ENCODE measurements at regions not wholly inside any gene's neighbourhood (a gene's known extent, or its start where the extent isn't known, plus 50 kb on each side); places are given as distances from the start of the nearest gene placed in this dataset.

DNA sequence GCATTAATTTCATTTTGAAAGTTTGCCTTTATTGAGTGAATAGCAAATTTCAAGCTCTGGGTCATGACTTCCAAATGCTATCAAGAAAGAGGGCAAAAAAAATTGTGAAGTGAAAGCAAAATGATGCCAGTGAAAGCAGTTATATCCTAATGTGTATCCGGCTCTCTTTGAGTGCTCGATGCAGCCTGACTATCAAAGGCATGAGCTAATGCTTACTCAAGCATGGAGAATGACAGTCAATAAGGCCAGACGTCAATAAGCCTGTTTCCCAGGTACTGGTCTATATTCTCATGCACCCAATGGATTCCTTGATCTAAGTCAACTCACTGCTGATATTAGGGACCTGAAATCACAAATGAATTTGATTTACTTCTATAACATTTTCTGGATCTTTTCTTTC is 435.5 kb downstream of the CAAP1 start:
- no peaks in the 10 kb centered on the region for H3K36me3 ChIP-seq (ENCODE audit: insufficient read depth)
- H3K9ac ChIP-seq, result no peak overlapping the region
- no peaks in the 10 kb centered on the region for H3K79me2 ChIP-seq (ENCODE audit: insufficient read depth, low read depth)
- no peaks in the 10 kb centered on the region for H3K4me1 ChIP-seq (ENCODE audit: low read depth, poor library complexity, severe bottlenecking)
- H2AFZ ChIP-seq (ENCODE audit: low read depth), result no peak overlapping the region
- TF ChIP-seq, protein P1, sequence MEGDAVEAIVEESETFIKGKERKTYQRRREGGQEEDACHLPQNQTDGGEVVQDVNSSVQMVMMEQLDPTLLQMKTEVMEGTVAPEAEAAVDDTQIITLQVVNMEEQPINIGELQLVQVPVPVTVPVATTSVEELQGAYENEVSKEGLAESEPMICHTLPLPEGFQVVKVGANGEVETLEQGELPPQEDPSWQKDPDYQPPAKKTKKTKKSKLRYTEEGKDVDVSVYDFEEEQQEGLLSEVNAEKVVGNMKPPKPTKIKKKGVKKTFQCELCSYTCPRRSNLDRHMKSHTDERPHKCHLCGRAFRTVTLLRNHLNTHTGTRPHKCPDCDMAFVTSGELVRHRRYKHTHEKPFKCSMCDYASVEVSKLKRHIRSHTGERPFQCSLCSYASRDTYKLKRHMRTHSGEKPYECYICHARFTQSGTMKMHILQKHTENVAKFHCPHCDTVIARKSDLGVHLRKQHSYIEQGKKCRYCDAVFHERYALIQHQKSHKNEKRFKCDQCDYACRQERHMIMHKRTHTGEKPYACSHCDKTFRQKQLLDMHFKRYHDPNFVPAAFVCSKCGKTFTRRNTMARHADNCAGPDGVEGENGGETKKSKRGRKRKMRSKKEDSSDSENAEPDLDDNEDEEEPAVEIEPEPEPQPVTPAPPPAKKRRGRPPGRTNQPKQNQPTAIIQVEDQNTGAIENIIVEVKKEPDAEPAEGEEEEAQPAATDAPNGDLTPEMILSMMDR (conservative IDR thresholded peaks at IDR 0.05; ENCODE audit: low read depth, low read length), result no peak
- H4K20me1 ChIP-seq (ENCODE audit: insufficient read depth), result no peaks in the 10 kb centered on the region
- H3K4me2 ChIP-seq, result no peak overlapping the region
- no peaks in the 10 kb centered on the region for H3K27me3 ChIP-seq (ENCODE audit: insufficient read depth, low read depth)
- no peak overlapping the region for H3K4me3 ChIP-seq (IDR thresholded peaks at IDR 0.05; ENCODE audit: insufficient read depth, low read depth, low read length)
- no peak overlapping the region for H3K27ac ChIP-seq

DNA sequence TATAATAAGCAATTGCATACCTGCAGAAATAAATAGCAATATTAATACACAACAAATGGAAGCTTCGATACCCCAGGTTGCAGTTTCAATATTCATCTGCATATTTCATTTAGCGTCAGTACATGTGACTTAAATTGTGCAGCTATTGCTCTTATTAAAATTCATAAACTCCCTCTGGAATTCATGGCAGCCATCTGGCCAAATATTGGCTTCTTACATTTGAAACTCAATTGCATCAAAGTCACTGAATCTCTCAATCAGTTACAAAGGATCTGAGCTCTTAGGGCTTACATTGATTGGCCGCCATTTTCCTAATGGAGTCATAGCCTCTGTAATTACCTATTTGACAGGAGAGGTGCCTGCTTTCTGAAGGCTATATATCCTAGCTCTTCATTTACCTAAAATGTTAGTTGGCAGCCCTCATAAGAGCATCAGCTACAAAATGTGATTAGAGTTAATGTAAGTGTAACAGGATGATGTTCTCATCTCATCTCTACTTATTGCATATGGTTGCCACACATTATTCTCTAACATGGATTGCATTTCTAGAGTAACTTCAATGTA is 453.5 kb downstream of the CAAP1 start:
- Histone ChIP-seq H2AFZ (ENCODE audit: low read depth) (no peak overlapping the region), H3K79me2 (ENCODE audit: insufficient read depth, low read depth) (no peaks in the 10 kb centered on the region), H3K4me3 (IDR thresholded peaks at IDR 0.05; ENCODE audit: insufficient read depth, low read depth, low read length) (no peak overlapping the region), H3K4me1 (ENCODE audit: low read depth, poor library complexity, severe bottlenecking) (peaks cover 40% of the 10 kb centered on the region), H3K4me2 (no peak overlapping the region), H3K9ac (no peak overlapping the region), H4K20me1 (ENCODE audit: insufficient read depth) (no peaks in the 10 kb centered on the region), H3K36me3 (ENCODE audit: insufficient read depth) (no peaks in the 10 kb centered on the region), H3K27me3 (ENCODE audit: insufficient read depth, low read depth) (no peaks in the 10 kb centered on the region), H3K27ac (no peak overlapping the region)
- TF ChIP-seq, protein P1 (conservative IDR thresholded peaks at IDR 0.05; ENCODE audit: low read depth, low read length), result no peak

DNA sequence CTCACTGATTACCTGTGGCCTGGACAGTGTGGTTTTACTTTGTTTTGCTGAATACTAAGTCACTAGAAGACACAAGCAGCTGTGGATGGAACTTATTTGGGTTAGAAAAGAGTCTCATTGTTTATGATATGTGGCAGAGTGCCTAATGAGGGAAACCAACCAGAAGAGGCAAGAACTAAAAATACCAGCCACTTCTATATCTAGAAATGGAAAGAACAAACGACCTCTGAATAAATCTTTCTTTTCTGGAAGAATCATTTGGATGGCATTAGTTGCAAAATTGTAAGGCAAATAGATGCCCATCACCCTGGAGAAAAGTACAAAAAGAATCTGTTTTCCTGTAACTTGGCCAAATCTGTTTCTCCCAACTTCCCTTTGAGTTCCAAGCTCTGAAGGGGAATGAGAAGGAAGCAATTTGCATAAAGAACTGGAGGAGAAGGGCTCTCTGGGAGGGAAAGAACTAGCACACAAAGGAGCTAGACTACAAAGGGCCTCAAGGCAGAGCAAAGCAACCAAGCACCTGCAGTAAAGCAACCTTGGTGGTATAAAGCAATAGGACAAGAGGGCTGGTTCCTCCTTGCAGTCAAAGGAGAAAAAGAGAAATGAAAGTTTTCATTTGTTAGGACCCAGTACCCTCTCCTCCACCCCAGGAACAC is 455.4 kb downstream of the CAAP1 start:
- Histone ChIP-seq H4K20me1 (ENCODE audit: insufficient read depth) (no peaks in the 10 kb centered on the region), H3K36me3 (ENCODE audit: insufficient read depth) (no peaks in the 10 kb centered on the region), H2AFZ (ENCODE audit: low read depth) (peak overlapping the region; percentile 44), H3K9ac (no peak overlapping the region), H3K4me1 (ENCODE audit: low read depth, poor library complexity, severe bottlenecking) (peaks cover 40% of the 10 kb centered on the region), H3K4me3 (IDR thresholded peaks at IDR 0.05; ENCODE audit: insufficient read depth, low read depth, low read length) (no peak overlapping the region), H3K27ac (peak overlapping the region; percentile 66), H3K79me2 (ENCODE audit: insufficient read depth, low read depth) (no peaks in the 10 kb centered on the region), H3K4me2 (peak overlapping the region; percentile 40; the same call in 1 of the 2 replicates), H3K27me3 (ENCODE audit: insufficient read depth, low read depth) (no peaks in the 10 kb centered on the region)
- TF ChIP-seq, protein P1 (conservative IDR thresholded peaks at IDR 0.05; ENCODE audit: low read depth, low read length), result no peak

DNA sequence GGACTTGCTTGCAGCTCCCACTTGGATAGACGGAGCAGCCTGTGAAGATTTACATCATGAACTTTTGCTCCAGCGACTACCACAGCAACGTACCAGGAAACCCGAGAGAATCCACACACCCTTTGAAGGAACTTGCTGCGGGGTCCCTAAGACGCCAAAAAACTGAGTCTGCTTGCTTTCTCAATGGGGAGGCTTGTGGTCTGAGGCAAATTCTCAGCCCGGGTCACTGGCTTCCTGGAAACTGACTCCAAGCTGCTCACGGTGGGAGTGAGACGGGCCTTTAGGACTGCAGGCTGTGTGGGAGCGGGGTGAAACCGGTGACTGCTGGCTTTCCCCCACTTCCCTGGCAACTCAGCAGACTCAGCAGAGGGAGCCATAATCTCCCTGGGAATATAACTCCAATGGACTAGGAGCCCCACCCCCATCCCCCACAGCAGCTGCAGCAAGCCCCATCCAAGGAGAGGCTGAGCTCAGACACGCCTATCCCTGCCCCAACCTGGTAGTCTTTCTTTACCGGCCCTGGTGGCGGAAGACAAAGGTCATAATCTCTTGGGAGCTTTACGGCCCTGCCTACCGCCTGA is 466.0 kb downstream of the CAAP1 start:
- Histone ChIP-seq H3K9ac (no peak overlapping the region), H3K4me1 (ENCODE audit: low read depth, poor library complexity, severe bottlenecking) (no peaks in the 10 kb centered on the region), H3K36me3 (ENCODE audit: insufficient read depth) (no peaks in the 10 kb centered on the region), H3K79me2 (ENCODE audit: insufficient read depth, low read depth) (no peaks in the 10 kb centered on the region), H3K4me3 (IDR thresholded peaks at IDR 0.05; ENCODE audit: insufficient read depth, low read depth, low read length) (no peak overlapping the region), H3K27me3 (ENCODE audit: insufficient read depth, low read depth) (no peaks in the 10 kb centered on the region), H4K20me1 (ENCODE audit: insufficient read depth) (no peaks in the 10 kb centered on the region), H3K4me2 (no peak overlapping the region), H3K27ac (no peak overlapping the region), H2AFZ (ENCODE audit: low read depth) (no peak overlapping the region)
- TF ChIP-seq, protein P1 (conservative IDR thresholded peaks at IDR 0.05; ENCODE audit: low read depth, low read length), result no peak

All from KMS-11 (cell line).